IPS DF 6.9 (cell line): ENCODE measurements at regions not wholly inside any gene's neighbourhood (a gene's known extent, or its start where the extent isn't known, plus 50 kb on each side); places are given as distances from the start of the nearest gene placed in this dataset.

ENCODE experiments used
- DNase-seq: peaks from one replicate; pipeline ENCODE4 v3.0.0-alpha.2; 2013; ENCODE audit warnings: low read depth, low spot score
- H3K27ac ChIP-seq: one replicate; pipeline ENCODE4 v1.5.1; 2013; ENCODE audit warnings: low read length, control low read depth
- H3K27me3 ChIP-seq: 2 replicates; pipeline ENCODE4 v1.6.1; 2013; ENCODE audit warnings: mild to moderate bottlenecking, low read length; ENCODE audit not compliant: control insufficient read depth, insufficient read depth
- H3K36me3 ChIP-seq: 2 replicates; pipeline ENCODE4 v1.6.1; 2013; ENCODE audit warnings: low read length; ENCODE audit not compliant: control insufficient read depth, insufficient read depth
- H3K4me1 ChIP-seq: 2 replicates; pipeline ENCODE4 v1.6.1; 2013; ENCODE audit warnings: low read length; ENCODE audit not compliant: control insufficient read depth, insufficient read depth
- H3K4me3 ChIP-seq: 2 replicates; pipeline ENCODE4 v1.5.1; 2013; ENCODE audit warnings: mild to moderate bottlenecking, low read length
- H3K9me3 ChIP-seq: 2 replicates; pipeline ENCODE4 v1.6.1; 2013; ENCODE audit warnings: low read length, inconsistent platforms; ENCODE audit not compliant: control insufficient read depth, insufficient read depth
- WGBS: extraction: QIAGEN DNeasy Blood & Tissue Kit; methylation state at CpG from one replicate; pipeline ENCODE4 v1.1.7; 2013; ENCODE audit warnings: mixed read lengths, missing lambda C conversion rate; ENCODE audit not compliant: insufficient read length, insufficient coverage; 5-methylcytosine and 5-hydroxymethylcytosine counted together

DNA sequence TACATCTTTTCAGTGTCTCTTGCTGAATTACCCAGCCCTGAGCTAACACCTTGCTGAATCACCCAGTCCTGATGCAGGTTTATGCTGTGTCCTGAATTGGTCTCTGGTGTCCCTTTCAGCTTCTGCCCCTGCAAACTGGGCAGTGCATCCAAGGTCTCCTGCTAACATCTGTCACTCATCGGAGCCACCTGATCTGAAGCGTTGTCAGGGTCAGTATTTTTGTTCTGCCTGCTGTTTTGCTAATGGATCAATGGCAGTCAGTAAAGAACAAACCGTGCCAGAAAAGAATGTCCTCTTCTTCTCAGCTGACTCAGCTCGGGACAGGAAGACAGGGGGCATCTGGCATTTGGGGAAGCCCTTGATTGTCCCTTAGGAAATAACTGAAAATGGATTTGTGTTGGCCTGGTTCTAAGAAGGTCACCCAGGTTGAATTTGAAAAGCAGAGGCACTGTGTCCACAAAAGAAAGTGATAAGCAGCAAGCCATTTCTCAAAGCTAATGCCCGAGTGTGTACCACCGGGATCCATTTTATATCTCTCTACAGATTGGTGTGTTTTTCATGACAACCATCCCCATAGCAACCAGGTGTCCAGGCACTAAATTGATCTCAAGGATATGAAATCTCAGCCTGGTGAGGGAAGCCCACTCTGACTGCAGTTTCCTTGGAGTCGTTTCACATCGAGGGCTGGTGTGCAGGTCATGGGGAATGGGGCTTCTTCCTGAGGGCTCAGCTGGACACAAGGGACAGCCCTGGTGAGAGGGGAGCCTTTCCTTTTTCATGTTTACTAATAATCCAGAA lies 109.7 kb upstream of the IRF2BP2 start:
- Histone ChIP-seq H3K4me3 (no peak overlapping the region), H3K27ac (no peak overlapping the region), H3K4me1 (peaks cover 5% of the 10 kb centered on the region; the same call in 1 of the 2 replicates), H3K27me3 (no peaks in the 10 kb centered on the region), H3K9me3 (no peaks in the 10 kb centered on the region), H3K36me3 (no peaks in the 10 kb centered on the region)
- DNase-seq, result no peak
- no CpG with 5 or more reads among the region's 8 CpGs for WGBS

DNA sequence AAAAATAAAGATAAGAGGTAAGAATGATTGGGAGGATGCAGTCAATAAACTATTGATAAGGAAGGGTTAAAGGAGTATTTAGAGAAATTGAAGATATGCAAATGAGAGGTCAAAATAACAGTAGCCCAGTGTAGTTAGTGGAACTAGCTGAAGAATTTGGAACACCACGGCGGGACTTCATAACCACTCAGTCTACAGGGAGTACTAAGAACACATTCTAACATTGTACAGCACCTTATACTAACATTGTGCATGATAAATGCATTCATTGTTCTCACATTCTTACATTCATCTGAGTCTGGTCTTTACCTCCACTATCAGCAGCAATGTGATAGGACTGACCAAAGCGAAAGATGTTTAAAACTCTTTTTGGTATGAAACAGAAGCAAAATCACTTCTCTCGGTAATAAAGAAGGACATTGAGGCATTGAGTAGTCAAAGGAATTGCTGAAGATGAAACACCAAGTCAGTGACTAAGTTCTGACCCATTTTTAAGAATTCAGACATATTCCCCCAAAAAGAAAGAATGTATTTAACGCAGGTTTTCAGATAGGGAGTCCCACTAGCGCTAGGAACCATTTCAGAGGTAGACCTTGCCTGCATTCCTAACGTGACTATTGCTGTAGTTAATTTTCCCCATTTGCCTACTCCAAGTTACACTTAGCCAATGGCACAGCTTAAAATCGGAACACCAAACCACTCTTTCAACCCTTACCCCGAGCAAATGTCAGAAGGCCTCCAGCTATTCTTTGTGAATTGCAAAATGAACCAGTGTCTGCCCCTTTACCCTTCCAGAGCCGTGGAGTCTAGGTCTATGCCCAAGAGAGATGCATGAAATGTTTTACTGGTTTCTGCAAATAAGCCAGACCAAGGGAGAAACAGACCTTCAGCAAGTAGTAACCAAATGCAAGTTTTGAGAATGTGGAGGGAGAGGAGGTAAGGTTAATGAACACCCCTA lies 108.8 kb upstream of the IRF2BP2 start:
- DNase-seq, result no peak
- Histone ChIP-seq H3K36me3 (no peaks in the 10 kb centered on the region), H3K27ac (no peak overlapping the region), H3K4me1 (peaks cover 3% of the 10 kb centered on the region; the same call in 1 of the 2 replicates), H3K27me3 (no peaks in the 10 kb centered on the region), H3K9me3 (no peaks in the 10 kb centered on the region), H3K4me3 (no peak overlapping the region)
- WGBS, result no CpG with 5 or more reads among the region's 10 CpGs

DNA sequence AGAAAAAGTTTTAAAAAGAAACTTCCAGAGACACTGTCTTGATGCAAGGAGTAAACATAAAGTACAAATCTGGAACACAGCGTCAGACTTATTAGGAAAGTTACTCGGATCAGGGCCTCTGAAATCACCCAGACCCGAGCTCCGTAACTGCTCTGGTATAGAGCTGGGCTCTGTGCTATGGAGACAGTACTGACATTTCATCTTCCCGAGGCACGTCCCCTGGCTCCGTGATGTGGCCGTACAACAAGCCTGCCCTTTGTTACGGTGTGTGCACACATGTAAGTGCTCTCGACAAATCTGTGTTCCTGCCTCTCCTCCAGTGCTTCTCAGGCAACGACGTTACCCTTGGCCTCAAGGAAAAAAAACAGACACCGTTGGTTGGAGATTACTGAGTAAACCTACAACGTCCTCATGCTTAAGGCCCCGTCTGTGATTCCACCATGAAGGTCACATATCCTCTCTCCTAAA lies 107.0 kb upstream of the IRF2BP2 start:
- Histone ChIP-seq H3K9me3 (no peaks in the 10 kb centered on the region), H3K27me3 (no peaks in the 10 kb centered on the region), H3K27ac (no peak overlapping the region), H3K4me1 (no peaks in the 10 kb centered on the region), H3K36me3 (no peaks in the 10 kb centered on the region), H3K4me3 (no peak overlapping the region)
- WGBS, result no CpG with 5 or more reads among the region's 15 CpGs
- no peak for DNase-seq

DNA sequence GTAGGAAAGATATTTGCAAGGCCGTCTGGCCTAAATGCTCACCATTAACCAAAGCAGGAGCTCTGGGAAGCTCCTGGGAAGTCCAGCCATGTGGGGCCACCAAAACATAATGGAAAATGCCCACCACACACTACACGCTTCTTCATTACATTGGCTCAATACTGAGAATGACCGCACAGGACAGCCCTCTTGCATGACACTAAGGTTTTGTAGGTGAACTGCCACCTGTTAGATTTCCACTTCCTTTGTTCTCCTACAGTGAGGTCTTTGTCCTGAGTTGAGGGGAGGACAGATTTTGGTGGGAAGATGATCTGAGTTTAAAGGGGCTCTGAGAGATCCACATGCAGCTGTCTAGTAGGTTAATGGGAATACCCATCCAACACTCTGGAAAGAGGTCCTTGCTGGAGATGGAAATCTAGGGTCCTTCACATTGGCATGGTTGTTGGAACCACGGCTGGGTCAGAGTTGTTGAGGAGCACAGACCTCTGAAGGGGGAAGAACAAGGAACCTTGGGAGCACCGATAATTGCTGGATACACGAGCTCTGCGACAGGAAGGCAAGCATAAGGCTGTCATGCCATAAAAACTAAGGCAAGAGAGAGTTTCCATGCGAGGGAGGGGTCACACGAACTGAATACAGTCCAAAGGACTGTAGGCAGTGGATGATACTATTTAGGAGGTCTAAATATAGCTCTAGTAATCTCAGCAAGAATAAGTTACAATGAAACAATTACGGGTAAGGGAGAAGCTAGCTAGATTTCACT lies 105.5 kb upstream of the IRF2BP2 start:
- WGBS, result no CpG with 5 or more reads among the region's 10 CpGs
- no peaks in the 10 kb centered on the region for H3K27me3 ChIP-seq
- no peak for DNase-seq
- H3K36me3 ChIP-seq, result no peaks in the 10 kb centered on the region
- H3K4me1 ChIP-seq, result no peaks in the 10 kb centered on the region
- H3K9me3 ChIP-seq, result no peaks in the 10 kb centered on the region
- no peak overlapping the region for H3K27ac ChIP-seq
- H3K4me3 ChIP-seq, result no peak overlapping the region

DNA sequence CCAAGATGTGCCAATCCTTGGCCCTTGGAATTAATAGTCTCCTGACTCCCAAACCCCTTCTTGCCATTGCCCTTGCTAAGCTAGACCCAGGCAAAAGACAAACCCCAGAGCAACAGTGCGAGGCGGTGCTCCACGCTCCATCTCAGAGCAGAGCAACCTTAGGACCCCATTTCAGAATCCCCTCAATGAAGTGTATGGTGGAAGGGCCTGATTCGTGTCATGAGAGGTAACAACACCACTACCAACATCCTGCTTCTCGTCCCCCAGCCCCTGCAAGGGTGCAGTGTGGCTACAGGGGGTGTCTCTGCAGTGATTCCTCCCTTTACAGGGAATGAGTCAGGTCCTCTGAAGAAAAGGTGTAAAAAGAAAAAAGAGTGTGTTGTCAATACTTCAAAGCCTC lies 103.9 kb upstream of the IRF2BP2 start:
- WGBS, result no CpG with 5 or more reads among the region's 5 CpGs

DNA sequence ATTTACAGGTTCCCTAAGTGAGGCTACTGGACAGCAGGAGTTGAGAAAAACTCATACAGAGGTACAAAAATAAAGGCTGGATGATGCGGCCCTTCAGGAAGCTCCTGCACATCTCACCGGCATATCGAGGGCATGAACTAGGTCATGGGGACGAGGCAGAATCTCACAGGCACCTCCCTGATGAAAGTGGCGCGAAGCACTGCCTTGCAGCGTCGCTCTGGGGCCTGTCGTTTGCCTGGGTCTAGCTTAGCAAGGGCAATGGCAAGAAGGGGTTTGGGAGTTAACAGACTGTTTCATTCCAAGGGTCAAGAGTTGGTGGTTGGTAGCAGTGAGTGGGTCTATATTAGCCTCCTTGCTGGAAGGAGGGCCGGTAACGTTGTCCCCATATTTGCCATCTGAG lies 103.5 kb upstream of the IRF2BP2 start:
- Histone ChIP-seq H3K4me3 (no peak overlapping the region), H3K9me3 (no peaks in the 10 kb centered on the region), H3K27me3 (no peaks in the 10 kb centered on the region), H3K27ac (no peak overlapping the region), H3K36me3 (no peaks in the 10 kb centered on the region), H3K4me1 (no peaks in the 10 kb centered on the region)
- no peak for DNase-seq
- no CpG with 5 or more reads among the region's 11 CpGs for WGBS

More for the DNA sequence above, 103.9 kb upstream of the IRF2BP2 start:
- H3K9me3 ChIP-seq, result no peaks in the 10 kb centered on the region
- H3K27ac ChIP-seq, result no peak overlapping the region
- no peak overlapping the region for H3K4me3 ChIP-seq
- H3K27me3 ChIP-seq, result no peaks in the 10 kb centered on the region
- no peak for DNase-seq
- no peaks in the 10 kb centered on the region for H3K4me1 ChIP-seq
- no peaks in the 10 kb centered on the region for H3K36me3 ChIP-seq

DNA sequence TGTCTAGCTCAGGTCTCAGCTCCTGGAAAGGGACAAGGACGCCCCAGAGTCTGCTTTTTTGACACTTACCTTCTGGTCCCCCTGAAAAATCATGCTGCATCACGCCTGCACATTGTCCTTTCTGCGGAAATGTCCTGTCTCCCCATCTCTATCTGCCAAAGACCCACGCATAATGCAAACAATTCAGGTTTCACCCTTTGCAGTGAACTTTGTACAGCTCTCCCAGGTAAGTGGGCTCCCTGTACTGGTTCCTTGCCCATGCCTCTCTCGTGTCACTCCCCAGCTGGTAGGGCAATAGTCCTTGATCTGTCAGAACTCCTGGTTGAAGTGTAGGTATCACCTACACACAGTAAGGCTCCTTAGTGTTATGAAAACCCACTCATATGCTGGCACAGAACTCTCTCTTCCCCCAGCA lies 102.9 kb upstream of the IRF2BP2 start:
- Histone ChIP-seq H3K27me3 (no peaks in the 10 kb centered on the region), H3K27ac (no peak overlapping the region), H3K4me1 (no peaks in the 10 kb centered on the region), H3K36me3 (no peaks in the 10 kb centered on the region), H3K9me3 (no peaks in the 10 kb centered on the region), H3K4me3 (no peak overlapping the region)
- DNase-seq, result no peak
- no CpG with 5 or more reads among the region's 5 CpGs for WGBS

DNA sequence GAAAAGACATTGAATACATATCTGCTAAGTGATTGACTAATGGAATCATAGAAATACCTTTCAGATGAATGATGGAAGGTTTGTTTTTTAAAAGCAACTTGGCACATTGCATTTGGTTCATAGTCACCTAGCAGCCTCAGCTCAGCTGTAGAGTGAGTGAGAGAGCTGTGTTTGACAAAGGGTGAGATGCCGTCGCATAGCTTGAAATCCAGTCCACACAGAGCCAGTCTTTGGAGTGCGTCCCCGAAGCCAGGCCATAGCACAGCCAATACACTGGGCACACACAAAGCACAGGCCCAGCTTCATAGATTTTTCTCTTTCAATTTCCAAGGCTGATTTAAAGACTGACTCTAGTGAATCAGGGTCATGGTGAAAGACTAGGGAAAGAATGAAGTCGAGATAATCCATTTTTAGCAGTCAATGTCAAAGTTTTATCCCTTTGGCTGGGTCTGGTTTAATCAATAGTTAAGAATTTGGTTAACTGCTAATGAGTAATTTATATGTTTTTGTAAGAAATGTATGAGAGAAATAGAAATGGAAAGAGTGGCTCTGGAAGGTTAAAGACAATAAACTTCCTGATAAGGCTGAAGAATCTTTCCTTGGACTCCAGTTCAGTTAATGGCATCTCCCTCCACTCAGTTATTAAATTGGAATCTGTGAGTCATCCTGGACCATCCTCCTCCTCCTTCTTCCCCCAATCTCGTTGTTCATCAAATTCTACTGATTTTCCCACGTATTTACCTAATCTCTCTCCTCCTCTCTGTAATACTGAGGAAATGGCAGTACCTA lies 101.2 kb upstream of the IRF2BP2 start:
- Histone ChIP-seq H3K9me3 (no peaks in the 10 kb centered on the region), H3K36me3 (no peaks in the 10 kb centered on the region), H3K27ac (no peak overlapping the region), H3K4me3 (no peak overlapping the region), H3K4me1 (no peaks in the 10 kb centered on the region), H3K27me3 (no peaks in the 10 kb centered on the region)
- WGBS, result no CpG with 5 or more reads among the region's 7 CpGs
- DNase-seq, result no peak

DNA sequence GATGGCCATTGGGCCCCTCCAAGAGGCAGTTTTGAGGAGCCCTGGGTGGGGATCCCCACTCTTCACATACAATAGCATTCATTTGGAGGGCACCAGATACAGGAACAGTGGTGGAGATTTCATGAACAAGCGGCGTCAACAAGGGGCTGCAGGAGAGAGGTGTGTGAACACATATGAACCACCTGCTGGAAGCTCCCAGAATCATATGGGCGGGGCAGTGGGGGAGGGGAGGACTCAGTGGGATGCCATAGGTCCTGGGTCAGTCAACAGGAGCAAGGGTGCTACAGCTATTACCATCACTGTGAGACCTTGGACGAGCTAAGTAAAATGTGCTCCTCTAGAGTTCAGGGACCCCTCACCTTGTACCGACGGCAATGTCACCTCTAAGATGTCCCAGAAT lies 100.4 kb upstream of the IRF2BP2 start:
- no peaks in the 10 kb centered on the region for H3K9me3 ChIP-seq
- no peak overlapping the region for H3K27ac ChIP-seq
- no peaks in the 10 kb centered on the region for H3K36me3 ChIP-seq
- H3K4me1 ChIP-seq, result no peaks in the 10 kb centered on the region
- WGBS, result no CpG with 5 or more reads among the region's 6 CpGs
- DNase-seq, result no peak
- no peak overlapping the region for H3K4me3 ChIP-seq
- H3K27me3 ChIP-seq, result no peaks in the 10 kb centered on the region
